Adipocyte (in vitro differentiated cells): ENCODE measurements at regions not wholly inside any gene's neighbourhood (a gene's known extent, or its start where the extent isn't known, plus 50 kb on each side); places are given as distances from the start of the nearest gene placed in this dataset.
"Not testable (repeated sequence)": the region's sequence is repeated elsewhere in the genome, so short reads cannot be mapped to it uniquely, and the experiment has no call there.

Experiments used
- DNase-seq: peaks from one replicate; pipeline ENCODE4 v3.0.0-alpha.2; 2015; ENCODE audit warnings: low read depth
- H3K27me3 ChIP-seq: replicated peaks from 2 replicates; pipeline ENCODE4 v1.7.0; 2013; ENCODE audit warnings: mild to moderate bottlenecking, low read length, moderate library complexity; ENCODE audit not compliant: control insufficient read depth, insufficient read depth
- H3K36me3 ChIP-seq: 2 replicates; pipeline ENCODE4 v1.7.0; 2013; ENCODE audit warnings: low read length, mild to moderate bottlenecking, moderate library complexity; ENCODE audit not compliant: control insufficient read depth, insufficient read depth, severe bottlenecking
- H3K4me1 ChIP-seq: 2 replicates; pipeline ENCODE4 v1.7.0; 2013; ENCODE audit warnings: mild to moderate bottlenecking, low read length, moderate library complexity; ENCODE audit not compliant: control insufficient read depth, insufficient read depth
- H3K4me3 ChIP-seq: 2 replicates; pipeline ENCODE4 v1.7.0; 2013; ENCODE audit warnings: mild to moderate bottlenecking, low read length, moderate library complexity
- H3K9ac ChIP-seq: 2 replicates; pipeline ENCODE4 v1.7.0; 2013; ENCODE audit warnings: mild to moderate bottlenecking, low read length, moderate library complexity
- H3K9me3 ChIP-seq: 2 replicates; pipeline ENCODE4 v1.7.0; 2013; ENCODE audit warnings: mild to moderate bottlenecking, low read length, moderate library complexity; ENCODE audit not compliant: control insufficient read depth

GRCh38 chr5:162696272-162696671 lies 628.7 kb downstream of the GABRG2 start:
- H3K36me3 ChIP-seq, H3K9me3 ChIP-seq, H3K4me1 ChIP-seq, H3K27me3 ChIP-seq, H3K4me3 ChIP-seq, DNase-seq, H3K9ac ChIP-seq: not testable (repeated sequence)

GRCh38 chr5:162699361-162699760 lies 631.8 kb downstream of the GABRG2 start:
- Histone ChIP-seq H3K9ac (no peak overlapping the region), H3K36me3 (no peaks in the 10 kb centered on the region), H3K27me3 (no peaks in the 10 kb centered on the region), H3K4me3 (no peak overlapping the region), H3K4me1 (no peaks in the 10 kb centered on the region), H3K9me3 (peaks cover 3% of the 10 kb centered on the region)
- no peak for DNase-seq

DNA sequence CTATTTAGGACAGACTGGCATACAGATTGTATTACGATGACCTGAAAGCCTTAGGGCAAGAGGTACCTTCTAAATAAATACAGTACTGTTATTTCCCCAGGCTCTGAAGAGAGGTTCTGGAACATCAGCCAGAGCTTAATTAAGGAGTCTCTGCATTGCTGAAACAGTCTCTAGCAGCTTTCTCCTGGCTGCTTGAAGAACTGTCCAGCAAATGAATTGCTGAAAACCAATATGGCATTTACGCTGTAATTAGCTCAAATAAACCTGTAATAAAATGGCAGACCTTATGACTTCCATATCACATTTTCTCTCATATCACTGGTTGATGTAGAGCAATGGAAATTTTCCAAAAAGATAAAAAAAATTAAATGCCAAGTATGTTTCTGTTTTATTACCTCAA lies 636.3 kb downstream of the GABRG2 start:
- Histone ChIP-seq H3K9me3 (no peaks in the 10 kb centered on the region), H3K4me3 (no peak overlapping the region), H3K27me3 (no peaks in the 10 kb centered on the region), H3K4me1 (no peaks in the 10 kb centered on the region), H3K9ac (no peak overlapping the region), H3K36me3 (no peaks in the 10 kb centered on the region)
- DNase-seq, result no peak

- Histone ChIP-seq H3K4me1 (no peaks in the 10 kb centered on the region), H3K4me3 (no peak overlapping the region), H3K9ac (no peak overlapping the region), H3K27me3 (no peaks in the 10 kb centered on the region), H3K9me3 (no peaks in the 10 kb centered on the region), H3K36me3 (no peaks in the 10 kb centered on the region)
- DNase-seq, result no peak
These were observed 643.7 kb downstream of the GABRG2 start for GRCh38 chr5:162711244-162711643.

GRCh38 chr5:162719720-162720119 lies 652.1 kb downstream of the GABRG2 start:
- H3K27me3 ChIP-seq, result no peaks in the 10 kb centered on the region
- DNase-seq, result no peak
- H3K4me1 ChIP-seq, result no peaks in the 10 kb centered on the region
- H3K4me3 ChIP-seq, result no peak overlapping the region
- peaks cover 11% of the 10 kb centered on the region for H3K9me3 ChIP-seq
- no peak overlapping the region for H3K9ac ChIP-seq
- no peaks in the 10 kb centered on the region for H3K36me3 ChIP-seq

- no peak for DNase-seq
- H3K36me3 ChIP-seq, result no peaks in the 10 kb centered on the region
- peaks cover 11% of the 10 kb centered on the region for H3K9me3 ChIP-seq
- H3K27me3 ChIP-seq, result no peaks in the 10 kb centered on the region
- H3K4me3 ChIP-seq, result no peak overlapping the region
- no peaks in the 10 kb centered on the region for H3K4me1 ChIP-seq
- H3K9ac ChIP-seq, result no peak overlapping the region
These were observed 653.6 kb downstream of the GABRG2 start for GRCh38 chr5:162721125-162721524.

GRCh38 chr5:162752612-162753011 lies 684.8 kb upstream of the CCNG1 start:
- DNase-seq, result no peak
- no peak overlapping the region for H3K9ac ChIP-seq
- no peak overlapping the region for H3K4me3 ChIP-seq
- no peaks in the 10 kb centered on the region for H3K9me3 ChIP-seq
- no peaks in the 10 kb centered on the region for H3K27me3 ChIP-seq
- no peaks in the 10 kb centered on the region for H3K36me3 ChIP-seq
- no peaks in the 10 kb centered on the region for H3K4me1 ChIP-seq

DNA sequence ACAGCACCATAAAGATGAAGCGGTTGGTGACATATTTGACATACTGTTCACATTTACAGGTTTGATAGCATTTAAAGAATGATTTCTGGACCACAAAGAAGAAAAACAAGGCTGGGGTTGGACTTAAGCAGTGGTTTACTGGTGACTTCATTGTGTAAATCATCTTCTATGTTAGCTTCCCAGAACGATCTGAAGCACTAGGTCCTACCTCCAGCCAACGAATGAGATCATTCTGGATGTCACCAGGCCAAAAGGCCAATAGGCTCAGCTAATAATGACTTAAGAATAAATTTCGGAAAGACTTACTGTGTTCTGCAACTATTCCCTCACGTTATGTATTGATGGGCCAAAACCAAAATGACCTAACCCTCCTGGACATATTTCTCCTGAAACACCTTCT lies 675.3 kb upstream of the CCNG1 start:
- Histone ChIP-seq H3K4me1 (no peaks in the 10 kb centered on the region), H3K27me3 (no peaks in the 10 kb centered on the region), H3K9ac (no peak overlapping the region), H3K36me3 (no peaks in the 10 kb centered on the region), H3K9me3 (peaks cover 8% of the 10 kb centered on the region), H3K4me3 (no peak overlapping the region)
- no peak for DNase-seq

DNA sequence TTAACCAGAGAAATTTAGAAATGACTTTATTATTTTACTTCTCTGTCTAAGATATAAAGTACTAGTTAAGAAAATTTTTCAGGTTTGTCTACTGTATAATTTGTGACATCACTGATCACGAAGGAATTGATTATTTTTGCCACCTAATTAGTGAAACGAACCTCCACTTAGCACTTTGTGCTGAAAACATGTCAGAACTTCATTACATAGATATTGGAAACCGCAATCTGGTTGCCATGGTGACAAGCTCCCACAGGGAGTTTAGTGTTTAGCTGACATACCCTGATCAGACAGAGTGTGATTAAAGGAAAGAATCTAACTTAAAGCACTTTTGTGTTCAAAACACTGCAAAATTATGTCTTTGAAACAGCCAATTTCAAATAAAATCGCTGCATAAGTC lies 668.4 kb upstream of the CCNG1 start:
- H3K4me3 ChIP-seq, result no peak overlapping the region
- peaks cover 5% of the 10 kb centered on the region for H3K9me3 ChIP-seq
- DNase-seq, result no peak
- H3K36me3 ChIP-seq, result no peaks in the 10 kb centered on the region
- H3K4me1 ChIP-seq, result no peaks in the 10 kb centered on the region
- no peaks in the 10 kb centered on the region for H3K27me3 ChIP-seq
- no peak overlapping the region for H3K9ac ChIP-seq

DNA sequence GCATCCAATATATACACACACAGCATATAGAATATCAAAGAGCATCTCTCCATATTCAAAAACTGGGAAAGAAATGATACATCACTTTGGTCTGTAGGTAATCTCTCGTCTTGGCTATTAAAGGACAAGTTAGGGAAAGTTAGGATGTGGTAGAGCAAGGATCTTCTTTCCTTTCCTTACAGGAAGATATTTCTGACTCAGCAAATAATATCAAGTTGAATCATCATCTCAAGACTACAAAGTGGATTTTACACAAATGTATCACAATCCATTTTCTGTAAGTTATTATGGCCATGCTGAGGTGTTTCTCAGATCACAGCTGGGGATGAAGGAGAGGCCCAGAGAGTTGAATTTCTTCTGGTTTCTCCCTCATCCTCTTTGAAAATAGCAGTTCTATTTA lies 651.7 kb upstream of the CCNG1 start:
- no peak for DNase-seq
- H3K9ac ChIP-seq, result no peak overlapping the region

GRCh38 chr5:162786234-162786633 lies 651.2 kb upstream of the CCNG1 start:
- H3K4me3 ChIP-seq, result no peak overlapping the region
- no peak for DNase-seq
- peaks cover 5% of the 10 kb centered on the region for H3K9me3 ChIP-seq
- no peak overlapping the region for H3K9ac ChIP-seq
- H3K36me3 ChIP-seq, result no peaks in the 10 kb centered on the region
- H3K4me1 ChIP-seq, result no peaks in the 10 kb centered on the region
- no peaks in the 10 kb centered on the region for H3K27me3 ChIP-seq

More for the DNA sequence above, 651.7 kb upstream of the CCNG1 start:
- no peaks in the 10 kb centered on the region for H3K4me1 ChIP-seq
- H3K36me3 ChIP-seq, result no peaks in the 10 kb centered on the region
- H3K4me3 ChIP-seq, result no peak overlapping the region
- H3K9me3 ChIP-seq, result peaks cover 5% of the 10 kb centered on the region
- H3K27me3 ChIP-seq, result no peaks in the 10 kb centered on the region

DNA sequence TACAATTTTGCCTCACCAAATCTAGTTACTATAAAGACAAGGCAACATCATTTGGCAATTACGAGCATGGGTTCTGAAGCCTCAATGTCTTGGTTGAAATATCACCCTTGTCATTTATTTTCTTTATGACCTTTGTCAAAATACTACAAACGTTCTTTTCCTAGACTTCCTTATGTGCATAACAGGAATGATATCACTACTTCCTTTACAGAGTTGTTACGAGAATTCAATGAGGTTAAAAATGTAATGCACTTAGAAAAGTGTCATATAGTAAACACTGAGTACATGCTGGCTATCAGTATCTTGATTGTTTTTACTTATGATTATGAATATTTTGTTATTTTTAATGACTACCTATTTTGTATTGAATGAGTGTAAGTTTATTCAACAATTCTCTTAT lies 640.9 kb upstream of the CCNG1 start:
- no peak overlapping the region for H3K4me3 ChIP-seq
- no peak for DNase-seq
- no peaks in the 10 kb centered on the region for H3K9me3 ChIP-seq
- no peaks in the 10 kb centered on the region for H3K4me1 ChIP-seq
- H3K36me3 ChIP-seq, result no peaks in the 10 kb centered on the region
- H3K27me3 ChIP-seq, result no peaks in the 10 kb centered on the region
- no peak overlapping the region for H3K9ac ChIP-seq
